HEK293 (cell line): ENCODE measurements at regions not wholly inside any gene's neighbourhood (a gene's known extent, or its start where the extent isn't known, plus 50 kb on each side); places are given as distances from the start of the nearest gene placed in this dataset.

Experiments used
- BCL11B ChIP-seq: fragments of 450-650 bp; formaldehyde crosslinking; IDR thresholded peaks from 2 replicates; pipeline ENCODE4 v1.5.1; 2016; ENCODE audit warnings: low read depth, missing biosample characterization, missing genetic modification characterization
- GFI1B ChIP-seq: fragments of 450-650 bp; formaldehyde crosslinking; IDR thresholded peaks from 2 replicates; pipeline ENCODE4 v1.5.1; 2016; ENCODE audit warnings: missing biosample characterization, missing genetic modification characterization
- OSR2 ChIP-seq: fragments of 450-650 bp; formaldehyde crosslinking; IDR thresholded peaks from 2 replicates; pipeline ENCODE4 v1.5.1; 2016; ENCODE audit warnings: missing biosample characterization, missing genetic modification characterization
- ZNF140 ChIP-seq: fragments of 450-650 bp; formaldehyde crosslinking; IDR thresholded peaks from 2 replicates; pipeline ENCODE4 v1.5.1; 2016; ENCODE audit warnings: missing biosample characterization, missing genetic modification characterization
- ZNF768 ChIP-seq: fragments of 450-650 bp; formaldehyde crosslinking; IDR thresholded peaks from 2 replicates; pipeline ENCODE4 v1.5.1; 2018; ENCODE audit warnings: missing biosample characterization, mild to moderate bottlenecking, missing genetic modification characterization
- ZNF837 ChIP-seq: fragments of 450-650 bp; formaldehyde crosslinking; IDR thresholded peaks from 2 replicates; pipeline ENCODE4 v1.5.1; 2016; ENCODE audit warnings: missing biosample characterization, missing genetic modification characterization
- ZSCAN18 ChIP-seq: fragments of 450-650 bp; formaldehyde crosslinking; IDR thresholded peaks from 2 replicates; pipeline ENCODE4 v1.5.1; 2016; ENCODE audit warnings: missing biosample characterization, missing genetic modification characterization
- TF ChIP-seq, protein P1 (sequence below): fragments of 450-650 bp; formaldehyde crosslinking; IDR thresholded peaks from 2 replicates; pipeline ENCODE4 v1.5.1; 2016; ENCODE audit warnings: missing biosample characterization, missing genetic modification characterization
- TF ChIP-seq, protein P2 (sequence below): fragments of 450-650 bp; formaldehyde crosslinking; IDR thresholded peaks from 2 replicates; pipeline ENCODE4 v1.5.1; 2016; ENCODE audit warnings: missing biosample characterization, missing genetic modification characterization
- TF ChIP-seq, protein P3 (sequence below): fragments of 450-650 bp; formaldehyde crosslinking; IDR thresholded peaks from 2 replicates; pipeline ENCODE4 v1.5.1; 2016; ENCODE audit warnings: missing biosample characterization, missing genetic modification characterization, borderline replicate concordance
- TF ChIP-seq, protein P4 (sequence below): fragments of 450-650 bp; formaldehyde crosslinking; IDR thresholded peaks from 2 replicates; pipeline ENCODE4 v1.5.1; 2016; ENCODE audit warnings: missing biosample characterization, missing genetic modification characterization, borderline replicate concordance

DNA sequence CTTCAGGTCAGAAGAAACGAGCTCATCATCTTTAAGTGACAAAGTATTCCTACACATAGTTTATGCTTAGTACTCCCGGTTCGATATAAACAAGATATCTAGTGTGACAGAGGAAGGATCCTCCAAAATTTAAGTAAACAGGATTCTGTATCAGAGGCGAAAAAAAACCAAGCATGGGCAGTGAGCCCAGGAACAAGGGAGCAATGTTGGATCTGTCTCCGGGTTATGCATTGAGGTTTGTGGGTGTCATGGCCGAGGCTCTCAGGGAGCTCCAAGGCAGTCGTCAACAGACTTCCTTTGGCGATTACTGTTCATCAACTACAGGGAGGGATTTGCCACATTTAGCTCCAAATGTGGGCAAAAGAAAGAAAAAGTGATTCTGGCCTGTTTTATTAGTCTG is 319.5 kb downstream of the CBLN4 start:
- no peak for TF ChIP-seq ZNF768
- TF ChIP-seq GFI1B (tag by site-specific recombination): no peak
- no peak for TF ChIP-seq BCL11B
- no peak for TF ChIP-seq ZNF140 (tag by site-specific recombination)
- TF ChIP-seq, protein P1, sequence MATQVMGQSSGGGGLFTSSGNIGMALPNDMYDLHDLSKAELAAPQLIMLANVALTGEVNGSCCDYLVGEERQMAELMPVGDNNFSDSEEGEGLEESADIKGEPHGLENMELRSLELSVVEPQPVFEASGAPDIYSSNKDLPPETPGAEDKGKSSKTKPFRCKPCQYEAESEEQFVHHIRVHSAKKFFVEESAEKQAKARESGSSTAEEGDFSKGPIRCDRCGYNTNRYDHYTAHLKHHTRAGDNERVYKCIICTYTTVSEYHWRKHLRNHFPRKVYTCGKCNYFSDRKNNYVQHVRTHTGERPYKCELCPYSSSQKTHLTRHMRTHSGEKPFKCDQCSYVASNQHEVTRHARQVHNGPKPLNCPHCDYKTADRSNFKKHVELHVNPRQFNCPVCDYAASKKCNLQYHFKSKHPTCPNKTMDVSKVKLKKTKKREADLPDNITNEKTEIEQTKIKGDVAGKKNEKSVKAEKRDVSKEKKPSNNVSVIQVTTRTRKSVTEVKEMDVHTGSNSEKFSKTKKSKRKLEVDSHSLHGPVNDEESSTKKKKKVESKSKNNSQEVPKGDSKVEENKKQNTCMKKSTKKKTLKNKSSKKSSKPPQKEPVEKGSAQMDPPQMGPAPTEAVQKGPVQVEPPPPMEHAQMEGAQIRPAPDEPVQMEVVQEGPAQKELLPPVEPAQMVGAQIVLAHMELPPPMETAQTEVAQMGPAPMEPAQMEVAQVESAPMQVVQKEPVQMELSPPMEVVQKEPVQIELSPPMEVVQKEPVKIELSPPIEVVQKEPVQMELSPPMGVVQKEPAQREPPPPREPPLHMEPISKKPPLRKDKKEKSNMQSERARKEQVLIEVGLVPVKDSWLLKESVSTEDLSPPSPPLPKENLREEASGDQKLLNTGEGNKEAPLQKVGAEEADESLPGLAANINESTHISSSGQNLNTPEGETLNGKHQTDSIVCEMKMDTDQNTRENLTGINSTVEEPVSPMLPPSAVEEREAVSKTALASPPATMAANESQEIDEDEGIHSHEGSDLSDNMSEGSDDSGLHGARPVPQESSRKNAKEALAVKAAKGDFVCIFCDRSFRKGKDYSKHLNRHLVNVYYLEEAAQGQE (tag by site-specific recombination): no peak
- TF ChIP-seq, protein P2, sequence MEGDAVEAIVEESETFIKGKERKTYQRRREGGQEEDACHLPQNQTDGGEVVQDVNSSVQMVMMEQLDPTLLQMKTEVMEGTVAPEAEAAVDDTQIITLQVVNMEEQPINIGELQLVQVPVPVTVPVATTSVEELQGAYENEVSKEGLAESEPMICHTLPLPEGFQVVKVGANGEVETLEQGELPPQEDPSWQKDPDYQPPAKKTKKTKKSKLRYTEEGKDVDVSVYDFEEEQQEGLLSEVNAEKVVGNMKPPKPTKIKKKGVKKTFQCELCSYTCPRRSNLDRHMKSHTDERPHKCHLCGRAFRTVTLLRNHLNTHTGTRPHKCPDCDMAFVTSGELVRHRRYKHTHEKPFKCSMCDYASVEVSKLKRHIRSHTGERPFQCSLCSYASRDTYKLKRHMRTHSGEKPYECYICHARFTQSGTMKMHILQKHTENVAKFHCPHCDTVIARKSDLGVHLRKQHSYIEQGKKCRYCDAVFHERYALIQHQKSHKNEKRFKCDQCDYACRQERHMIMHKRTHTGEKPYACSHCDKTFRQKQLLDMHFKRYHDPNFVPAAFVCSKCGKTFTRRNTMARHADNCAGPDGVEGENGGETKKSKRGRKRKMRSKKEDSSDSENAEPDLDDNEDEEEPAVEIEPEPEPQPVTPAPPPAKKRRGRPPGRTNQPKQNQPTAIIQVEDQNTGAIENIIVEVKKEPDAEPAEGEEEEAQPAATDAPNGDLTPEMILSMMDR (tag by site-specific recombination): no peak
- TF ChIP-seq, protein P3, sequence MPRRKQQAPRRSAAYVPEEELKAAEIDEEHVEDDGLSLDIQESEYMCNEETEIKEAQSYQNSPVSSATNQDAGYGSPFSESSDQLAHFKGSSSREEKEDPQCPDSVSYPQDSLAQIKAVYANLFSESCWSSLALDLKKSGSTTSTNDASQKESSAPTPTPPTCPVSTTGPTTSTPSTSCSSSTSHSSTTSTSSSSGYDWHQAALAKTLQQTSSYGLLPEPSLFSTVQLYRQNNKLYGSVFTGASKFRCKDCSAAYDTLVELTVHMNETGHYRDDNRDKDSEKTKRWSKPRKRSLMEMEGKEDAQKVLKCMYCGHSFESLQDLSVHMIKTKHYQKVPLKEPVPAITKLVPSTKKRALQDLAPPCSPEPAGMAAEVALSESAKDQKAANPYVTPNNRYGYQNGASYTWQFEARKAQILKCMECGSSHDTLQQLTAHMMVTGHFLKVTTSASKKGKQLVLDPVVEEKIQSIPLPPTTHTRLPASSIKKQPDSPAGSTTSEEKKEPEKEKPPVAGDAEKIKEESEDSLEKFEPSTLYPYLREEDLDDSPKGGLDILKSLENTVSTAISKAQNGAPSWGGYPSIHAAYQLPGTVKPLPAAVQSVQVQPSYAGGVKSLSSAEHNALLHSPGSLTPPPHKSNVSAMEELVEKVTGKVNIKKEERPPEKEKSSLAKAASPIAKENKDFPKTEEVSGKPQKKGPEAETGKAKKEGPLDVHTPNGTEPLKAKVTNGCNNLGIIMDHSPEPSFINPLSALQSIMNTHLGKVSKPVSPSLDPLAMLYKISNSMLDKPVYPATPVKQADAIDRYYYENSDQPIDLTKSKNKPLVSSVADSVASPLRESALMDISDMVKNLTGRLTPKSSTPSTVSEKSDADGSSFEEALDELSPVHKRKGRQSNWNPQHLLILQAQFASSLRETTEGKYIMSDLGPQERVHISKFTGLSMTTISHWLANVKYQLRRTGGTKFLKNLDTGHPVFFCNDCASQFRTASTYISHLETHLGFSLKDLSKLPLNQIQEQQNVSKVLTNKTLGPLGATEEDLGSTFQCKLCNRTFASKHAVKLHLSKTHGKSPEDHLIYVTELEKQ (tag by site-specific recombination): no peak
- TF ChIP-seq, protein P4, sequence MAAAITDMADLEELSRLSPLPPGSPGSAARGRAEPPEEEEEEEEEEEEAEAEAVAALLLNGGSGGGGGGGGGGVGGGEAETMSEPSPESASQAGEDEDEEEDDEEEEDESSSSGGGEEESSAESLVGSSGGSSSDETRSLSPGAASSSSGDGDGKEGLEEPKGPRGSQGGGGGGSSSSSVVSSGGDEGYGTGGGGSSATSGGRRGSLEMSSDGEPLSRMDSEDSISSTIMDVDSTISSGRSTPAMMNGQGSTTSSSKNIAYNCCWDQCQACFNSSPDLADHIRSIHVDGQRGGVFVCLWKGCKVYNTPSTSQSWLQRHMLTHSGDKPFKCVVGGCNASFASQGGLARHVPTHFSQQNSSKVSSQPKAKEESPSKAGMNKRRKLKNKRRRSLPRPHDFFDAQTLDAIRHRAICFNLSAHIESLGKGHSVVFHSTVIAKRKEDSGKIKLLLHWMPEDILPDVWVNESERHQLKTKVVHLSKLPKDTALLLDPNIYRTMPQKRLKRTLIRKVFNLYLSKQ (tag by site-specific recombination): no peak
- TF ChIP-seq OSR2: no peak
- TF ChIP-seq ZNF837 (tag by site-specific recombination): no peak
- no peak for TF ChIP-seq ZSCAN18 (tag by site-specific recombination)
